K562 (cell line): ENCODE measurements at regions not wholly inside any gene's neighbourhood (a gene's known extent, or its start where the extent isn't known, plus 50 kb on each side); places are given as distances from the start of the nearest gene placed in this dataset.

Experiments
- CTCF ChIP-seq, 3 experiments: IDR thresholded peaks in 2 of 3; conservative IDR thresholded peaks in 1 of 3; 2 replicates each; pipeline ENCODE4 v1.5.1; 2011 to 2012; ENCODE audit warnings: low read length in 3 of 3, mild to moderate bottlenecking in 3 of 3, control low read depth in 2 of 3, improper control_type of control experiment in 1 of 3, inconsistent platforms in 1 of 3, low read depth in 1 of 3, mixed read lengths in 1 of 3, moderate library complexity in 1 of 3; ENCODE audit not compliant: insufficient read depth in 2 of 3
- ZNF384 ChIP-seq: IDR thresholded peaks from 2 replicates; pipeline ENCODE4 v1.6.1; 2012; ENCODE audit warnings: low read depth, low read length, improper control_type of control experiment

GRCh38 chr2:54054774-54055173 is 60.6 kb upstream of the ACYP2 start:
- TF ChIP-seq CTCF (IDR thresholded peaks at IDR 0.05 in 2 of 3, conservative IDR thresholded peaks at IDR 0.05 in 1 of 3; ENCODE audit: insufficient read depth in 2 of 3, low read depth in 1 of 3, low read length in 3 of 3) (no peak), ZNF384 (no peak)
